ENCODE measurements at regions not wholly inside any gene's neighbourhood (a gene's known extent, or its start where the extent isn't known, plus 50 kb on each side); places are given as distances from the start of the nearest gene placed in this dataset.

- TF ChIP-seq CTCF (conservative IDR thresholded peaks at IDR 0.05; ENCODE audit: low read depth in 2 of 2) (no peak), EZH2phosphoT487 (IDR thresholded peaks at IDR 0.05; ENCODE audit: unreplicated experiment) (no peak), CREB1 (CRISPR knock-in tag; IDR thresholded peaks at IDR 0.05; ENCODE audit: low read depth) (no peak), ETS1 (IDR thresholded peaks at IDR 0.05) (no peak), JUNB (IDR thresholded peaks at IDR 0.05; ENCODE audit: unreplicated experiment) (no peak), POLR2AphosphoS5 (IDR thresholded peaks at IDR 0.05; ENCODE audit: low read depth) (no peak), EZH2 (IDR thresholded peaks at IDR 0.05; ENCODE audit: low read depth, unreplicated experiment) (no peak), ZNF331 (CRISPR knock-in tag; IDR thresholded peaks at IDR 0.05; ENCODE audit: low read depth) (no peak), REST (IDR thresholded peaks at IDR 0.05; ENCODE audit: unreplicated experiment) (no peak)
These were observed 218.4 kb upstream of the DTNA start for GRCh38 chr18:34491719-34492118.

Data from GM23338 (cell line).